Stimulated activated CD4-positive, alpha-beta T cell treated with anti-CD3 and anti-CD28 coated beads, Interleukin-12 subunit alpha, Interleukin-12 subunit beta, amount 100 ng/mL, for 48 hours (primary cell): ENCODE measurements at regions not wholly inside any gene's neighbourhood (a gene's known extent, or its start where the extent isn't known, plus 50 kb on each side); places are given as distances from the start of the nearest gene placed in this dataset.

Source experiments
- DNase-seq, 3 donors: peaks; one replicate each; pipeline ENCODE4 v3.0.0-alpha.2; 2020; ENCODE audit warnings: low read depth in 2 of 3, low spot score in 1 of 3

DNA sequence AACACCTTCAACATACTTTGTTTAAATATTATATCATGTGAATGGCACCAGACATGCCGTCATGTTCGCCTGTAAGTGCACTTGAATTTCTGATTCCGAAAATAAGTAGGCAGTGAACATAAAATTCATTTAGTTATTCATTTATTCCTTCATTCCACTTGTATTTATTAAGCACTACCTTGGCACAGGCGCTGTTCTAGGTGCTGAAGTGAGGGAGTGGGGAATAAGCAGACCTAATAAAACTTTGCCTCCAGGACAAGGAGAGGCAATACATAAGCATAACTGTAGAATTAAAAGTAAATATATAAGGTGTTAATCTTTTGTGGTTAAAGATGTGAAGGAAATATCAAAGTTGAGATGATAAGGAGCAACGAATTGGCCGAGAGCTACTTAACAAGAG lies 297.4 kb downstream of the TENT4A start:
- DNase-seq: no peak

DNA sequence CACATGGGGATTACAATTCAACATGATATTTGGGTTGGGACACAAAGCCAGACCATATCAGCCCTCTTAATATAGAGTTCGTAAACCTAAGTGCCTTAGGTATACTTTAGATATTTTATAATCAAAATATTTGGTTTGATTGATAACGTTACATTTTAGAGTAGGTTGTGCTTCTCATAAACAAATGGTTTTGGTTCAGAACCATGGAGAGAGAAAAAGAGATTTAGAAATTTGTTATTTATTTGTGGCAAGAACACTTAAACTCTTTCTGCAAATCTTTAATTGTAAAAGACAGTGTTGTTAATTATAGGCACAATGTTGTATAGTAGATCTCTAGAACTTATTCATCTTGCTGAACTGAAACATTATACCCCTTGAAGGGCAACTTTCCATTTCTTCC lies 298.8 kb downstream of the TENT4A start:
- no peak for DNase-seq

DNA sequence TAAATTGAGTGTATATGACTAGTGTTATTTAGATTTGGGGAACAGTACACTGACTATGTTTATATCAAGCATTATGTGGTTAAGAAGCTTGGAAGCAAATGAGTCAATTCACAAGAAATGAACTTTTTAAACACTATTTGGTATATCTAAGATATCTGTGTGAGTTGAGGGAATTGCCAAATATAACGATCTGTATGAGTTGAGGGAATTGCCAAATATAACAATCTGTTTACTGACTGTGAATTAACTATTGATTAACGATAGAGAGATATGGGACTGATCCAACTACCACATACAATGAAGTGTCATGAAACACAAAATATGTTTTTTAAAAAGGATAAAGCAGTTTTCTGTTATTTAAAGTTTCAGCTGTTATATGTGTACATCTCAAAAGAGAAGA lies 301.4 kb downstream of the TENT4A start:
- no peak for DNase-seq

DNA sequence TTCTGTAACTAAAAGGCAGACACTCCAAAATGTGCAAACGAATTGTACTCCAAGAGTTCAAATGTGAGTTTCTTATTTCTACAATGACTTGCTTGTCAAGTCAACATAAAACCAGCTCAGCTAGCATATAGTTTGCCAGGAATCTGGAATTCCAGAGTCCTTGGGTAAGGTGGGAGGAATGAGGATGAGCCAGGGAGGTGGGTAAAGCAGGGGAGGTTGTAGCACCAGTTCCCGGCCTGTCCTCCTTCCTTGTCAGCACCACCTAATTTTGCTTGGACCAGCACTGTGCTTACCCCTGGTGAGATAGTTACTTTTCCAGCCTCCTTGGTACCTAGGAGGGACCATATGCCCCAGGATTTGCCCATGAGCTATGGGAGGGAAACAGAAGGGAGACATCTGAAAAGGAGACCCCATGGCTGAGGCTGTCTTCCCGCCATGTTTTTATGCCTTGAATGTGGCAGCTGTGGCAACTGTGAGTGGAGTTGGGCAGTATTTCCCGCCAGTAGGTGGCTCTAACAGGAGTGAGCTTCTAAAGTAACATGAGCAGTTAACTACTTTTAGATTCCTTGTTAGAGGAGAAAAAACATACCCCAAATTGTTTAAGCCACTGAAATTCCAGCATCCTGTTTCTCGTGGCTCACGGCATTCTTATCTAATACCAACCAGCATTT lies 302.5 kb downstream of the TENT4A start:
- DNase-seq: no peak

DNA sequence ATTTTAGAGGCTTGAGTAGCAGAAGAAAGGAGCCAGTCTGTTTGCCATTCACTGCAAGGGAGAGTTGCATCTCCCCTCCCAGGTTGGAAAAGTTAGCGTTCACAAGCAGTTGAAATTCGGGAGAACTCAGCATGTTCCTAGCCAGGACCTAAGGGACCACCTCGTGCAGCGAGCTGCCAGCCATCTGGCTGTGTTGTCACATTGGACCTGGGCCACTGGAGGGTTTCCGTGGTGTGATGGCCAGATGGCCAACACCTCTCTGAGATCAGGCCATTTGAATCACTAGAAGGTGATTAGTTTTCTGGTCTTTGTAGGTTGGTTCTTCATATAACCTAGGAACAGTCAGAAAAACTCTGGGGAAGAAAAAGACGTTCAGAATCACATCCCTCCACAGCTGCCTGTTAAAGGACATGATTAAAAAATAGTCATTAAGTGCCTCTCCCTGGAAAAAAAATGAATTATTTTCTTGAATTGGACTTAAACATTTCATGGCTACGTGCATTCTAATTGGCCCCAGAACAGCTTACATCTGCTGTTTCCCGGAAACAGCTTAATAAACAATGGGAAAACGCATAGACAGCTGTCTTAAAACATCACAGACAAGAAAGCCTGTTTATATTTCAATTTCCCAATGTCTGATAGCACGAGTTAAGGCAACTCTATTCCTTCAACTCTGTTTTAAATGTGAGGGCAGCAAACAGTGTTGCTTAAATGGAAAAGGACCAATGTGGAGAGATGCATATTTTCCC lies 303.9 kb downstream of the TENT4A start:
- DNase-seq: no peak

DNA sequence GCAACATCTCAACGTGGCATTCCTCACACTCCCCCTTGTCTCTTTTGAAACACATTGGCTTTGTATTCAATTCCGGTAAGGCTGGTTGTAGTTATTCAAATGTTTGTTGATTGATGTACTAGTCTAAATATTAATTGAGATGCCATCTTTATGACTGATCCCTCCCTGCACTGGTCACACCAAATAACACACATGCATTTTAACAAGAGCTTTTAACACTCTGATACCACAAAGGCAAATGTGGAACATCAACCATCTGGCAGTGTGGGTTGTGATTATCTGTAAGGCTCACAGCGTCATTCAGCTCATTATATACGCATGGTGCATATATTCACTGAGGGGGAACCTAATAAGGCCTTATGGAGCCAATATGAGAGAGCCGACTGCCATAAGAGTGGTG lies 305.0 kb downstream of the TENT4A start:
- no peak for DNase-seq

DNA sequence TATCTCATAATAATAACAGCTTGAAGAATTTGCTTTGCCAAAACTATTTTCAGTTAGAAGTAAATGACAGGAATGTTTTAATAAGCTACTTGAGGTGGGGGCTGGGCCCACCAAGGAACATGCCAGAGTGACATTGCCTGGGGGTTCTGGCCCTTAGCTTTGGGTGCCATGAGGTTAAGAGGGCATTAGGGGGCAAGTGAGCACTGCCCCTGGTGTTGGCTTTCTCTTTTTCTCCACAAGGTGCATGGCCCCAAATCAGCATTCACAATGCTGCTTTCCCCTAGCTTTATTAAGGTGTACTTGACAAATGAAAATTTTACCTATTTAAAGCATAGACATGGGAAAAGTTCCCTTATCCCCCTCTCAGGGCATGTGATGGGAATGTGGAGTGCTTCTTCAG lies 305.4 kb downstream of the TENT4A start:
- no peak for DNase-seq

DNA sequence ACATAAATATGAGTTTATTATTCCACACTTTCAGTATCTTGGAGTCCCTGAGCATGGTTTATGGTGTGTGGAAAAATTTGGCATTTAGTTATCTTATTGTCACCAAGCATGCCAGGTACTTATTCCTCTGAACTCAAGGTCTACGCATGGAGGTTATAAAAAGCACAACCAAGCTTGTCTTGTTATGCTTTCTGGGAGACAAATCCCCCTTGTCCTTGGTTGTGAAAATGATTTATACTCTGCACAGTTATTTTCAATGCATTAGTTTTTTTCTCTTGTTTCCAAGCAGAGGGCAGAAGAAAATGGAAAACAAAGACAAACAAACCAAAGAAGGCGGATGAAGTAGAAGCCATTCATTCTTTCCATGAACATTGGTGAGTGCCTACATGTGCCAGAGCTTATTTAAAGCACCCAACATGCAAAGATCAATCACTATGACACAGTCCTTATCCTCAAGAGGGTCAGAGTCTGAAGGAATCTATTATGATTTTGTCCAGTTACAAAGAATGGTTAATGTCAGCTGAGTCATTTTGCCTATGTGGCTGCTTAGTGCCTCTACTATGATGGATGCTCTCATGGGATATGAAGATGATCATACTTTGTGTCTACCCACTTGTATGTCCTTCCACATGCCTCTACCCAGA lies 323.1 kb downstream of the TENT4A start:
- DNase-seq: no peak

DNA sequence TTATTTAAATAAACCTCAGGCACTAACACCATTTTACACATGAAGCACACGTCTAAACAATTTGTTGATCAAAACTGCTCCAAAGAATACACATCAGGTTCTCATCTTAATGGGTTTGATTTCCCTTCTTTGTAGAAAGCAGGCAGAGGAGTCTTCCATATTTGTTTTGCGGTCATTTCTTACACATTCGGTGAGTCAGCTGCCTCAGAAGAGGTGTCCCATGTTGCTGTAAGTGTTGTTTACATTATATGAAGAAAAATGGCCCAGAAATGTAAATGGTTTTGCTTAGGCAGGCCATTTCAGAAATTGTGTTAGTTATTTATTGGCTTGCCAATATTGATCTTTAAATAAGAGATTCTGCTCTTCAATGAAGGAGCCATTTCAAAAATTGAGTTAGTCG lies 325.8 kb downstream of the TENT4A start:
- DNase-seq: no peak

DNA sequence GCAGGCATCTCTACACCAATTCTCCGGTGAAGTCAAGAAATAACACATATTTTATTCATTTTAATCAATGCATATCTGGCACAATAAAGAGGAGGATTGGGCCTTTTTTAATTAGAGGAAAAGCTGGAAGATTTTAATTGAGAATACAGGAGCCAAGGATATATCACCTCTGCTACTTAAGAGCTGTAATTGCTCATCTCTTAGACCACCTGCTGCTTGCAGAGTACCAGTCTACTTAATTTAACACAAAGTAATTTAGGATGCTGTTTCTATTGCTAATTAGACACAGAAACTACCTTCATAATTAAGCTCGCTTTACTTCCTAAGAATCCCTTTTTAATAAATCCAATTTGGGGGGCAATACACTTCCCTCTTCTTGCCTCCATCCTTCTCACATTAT lies 326.9 kb downstream of the TENT4A start:
- DNase-seq: no peak

DNA sequence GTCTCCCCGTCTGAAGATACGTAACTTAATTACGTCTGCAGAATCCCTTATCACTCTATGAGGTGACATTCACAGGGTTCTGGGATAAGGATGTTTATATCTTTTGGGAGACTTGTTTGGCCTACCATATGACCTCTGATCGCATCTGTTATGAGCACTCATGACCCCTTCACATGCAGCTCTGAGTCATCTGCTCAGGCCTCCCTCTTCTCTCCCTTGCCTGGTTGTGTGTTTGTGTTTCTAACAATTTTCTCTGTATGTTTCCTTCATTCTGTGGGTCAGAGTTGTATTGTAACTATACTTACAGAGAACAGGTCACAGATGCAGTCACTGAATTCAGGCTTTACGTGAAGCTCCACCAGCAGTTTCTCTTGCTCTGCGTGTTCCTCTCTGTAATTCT lies 330.6 kb downstream of the TENT4A start:
- DNase-seq: no peak

DNA sequence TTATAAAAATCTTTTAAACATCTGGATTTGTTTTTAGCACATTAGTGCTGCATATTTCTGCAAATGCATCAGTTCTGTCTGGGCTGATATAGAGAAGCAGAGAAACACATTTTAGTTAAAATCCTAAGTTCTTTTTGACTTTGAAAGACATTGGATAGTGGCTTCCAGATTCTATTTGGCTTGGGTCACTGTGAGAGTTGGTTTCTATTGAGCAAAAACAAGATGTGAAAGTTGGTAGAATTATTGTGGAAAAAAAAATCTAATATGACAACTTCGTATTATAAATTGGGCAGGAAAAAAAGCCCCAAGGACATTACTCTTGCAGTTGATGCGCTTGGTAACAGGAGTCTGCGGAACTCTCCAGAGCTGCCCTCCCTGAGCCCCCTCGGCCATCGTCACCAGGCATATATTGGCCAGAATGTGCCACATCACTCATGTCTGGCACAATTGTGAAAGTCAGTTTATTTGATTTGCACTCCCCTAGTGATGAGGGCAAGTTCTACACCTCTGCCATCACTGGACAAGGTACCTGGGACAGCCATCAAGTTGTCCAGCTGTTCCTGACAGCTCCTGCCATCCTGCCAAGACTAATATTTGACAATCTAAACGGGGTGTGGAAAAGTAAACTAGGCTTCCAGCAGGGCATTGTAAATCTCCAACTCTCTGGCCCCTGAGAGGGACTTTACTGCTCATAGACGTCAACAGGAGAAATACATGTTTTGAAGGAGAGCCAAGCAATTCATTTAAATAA lies 334.5 kb downstream of the TENT4A start:
- DNase-seq: no peak

DNA sequence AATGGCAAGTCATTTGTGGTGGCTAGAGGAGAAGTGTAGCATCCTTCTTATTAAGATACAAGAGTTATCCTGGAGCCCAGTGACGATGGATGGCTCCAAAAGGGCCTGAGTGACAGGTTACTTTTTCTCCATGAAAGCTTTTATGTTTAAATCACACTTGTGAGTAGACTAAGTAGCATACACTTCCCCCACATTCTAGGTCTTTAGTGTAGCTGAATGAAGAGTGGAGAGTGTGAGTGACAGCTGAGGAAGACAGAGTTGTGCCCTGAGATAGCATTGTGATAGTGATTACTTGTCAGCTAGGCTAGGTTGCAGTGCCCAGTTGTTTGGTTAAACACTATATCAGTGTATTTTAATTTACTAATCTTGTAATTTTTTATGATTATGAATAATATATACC lies 337.8 kb downstream of the TENT4A start:
- no peak for DNase-seq

DNA sequence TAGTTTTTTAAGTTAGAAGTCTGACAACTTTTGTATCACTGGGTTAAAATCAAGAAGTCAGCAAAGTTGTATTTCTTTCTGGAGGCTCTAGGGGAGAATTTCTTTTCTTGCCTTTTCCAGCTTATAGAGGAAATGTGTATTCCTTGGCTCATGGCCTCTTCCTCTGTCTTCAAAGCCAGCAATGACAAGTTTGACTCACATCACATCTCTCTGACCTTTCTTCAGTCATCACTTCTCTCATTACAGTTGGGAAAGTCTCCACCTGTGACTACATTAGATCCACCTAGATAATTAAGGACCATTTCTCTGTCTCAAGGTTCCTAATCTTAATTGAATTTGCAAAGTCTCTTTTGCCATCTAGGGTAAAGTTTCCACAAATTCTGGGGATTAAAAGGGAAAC lies 339.9 kb downstream of the TENT4A start:
- no peak for DNase-seq

DNA sequence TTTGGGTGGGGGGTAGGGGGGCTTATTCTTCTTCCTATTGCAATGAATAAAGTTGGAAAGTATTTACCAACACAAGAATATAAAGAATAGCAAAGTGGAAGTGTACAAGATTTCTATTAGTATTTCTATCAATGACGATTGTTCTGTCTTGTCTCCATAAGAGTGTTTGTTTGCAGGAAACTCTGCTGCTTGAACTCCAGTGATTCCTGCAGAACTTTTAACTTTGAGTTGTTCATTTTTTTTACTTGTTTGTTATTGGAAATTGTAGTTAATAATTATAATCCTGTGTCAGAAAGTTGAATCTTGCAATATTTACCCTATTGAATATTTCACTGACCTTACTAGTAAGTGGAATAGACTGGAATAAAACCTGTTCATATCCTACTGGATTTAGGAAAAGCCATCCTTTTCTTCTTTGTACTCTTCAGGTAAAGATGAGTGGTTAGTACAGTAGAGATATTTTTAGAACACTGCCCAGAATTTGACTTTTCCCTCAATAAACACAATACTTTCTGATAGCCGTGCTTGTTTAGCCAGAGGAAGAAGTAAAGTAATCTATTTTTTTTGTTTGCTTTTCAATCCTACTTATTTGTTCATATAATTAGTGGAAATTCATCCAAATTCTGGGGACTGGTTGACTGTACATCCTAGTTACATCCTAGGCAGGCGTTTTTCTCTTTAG lies 340.4 kb downstream of the TENT4A start:
- DNase-seq: no peak

DNA sequence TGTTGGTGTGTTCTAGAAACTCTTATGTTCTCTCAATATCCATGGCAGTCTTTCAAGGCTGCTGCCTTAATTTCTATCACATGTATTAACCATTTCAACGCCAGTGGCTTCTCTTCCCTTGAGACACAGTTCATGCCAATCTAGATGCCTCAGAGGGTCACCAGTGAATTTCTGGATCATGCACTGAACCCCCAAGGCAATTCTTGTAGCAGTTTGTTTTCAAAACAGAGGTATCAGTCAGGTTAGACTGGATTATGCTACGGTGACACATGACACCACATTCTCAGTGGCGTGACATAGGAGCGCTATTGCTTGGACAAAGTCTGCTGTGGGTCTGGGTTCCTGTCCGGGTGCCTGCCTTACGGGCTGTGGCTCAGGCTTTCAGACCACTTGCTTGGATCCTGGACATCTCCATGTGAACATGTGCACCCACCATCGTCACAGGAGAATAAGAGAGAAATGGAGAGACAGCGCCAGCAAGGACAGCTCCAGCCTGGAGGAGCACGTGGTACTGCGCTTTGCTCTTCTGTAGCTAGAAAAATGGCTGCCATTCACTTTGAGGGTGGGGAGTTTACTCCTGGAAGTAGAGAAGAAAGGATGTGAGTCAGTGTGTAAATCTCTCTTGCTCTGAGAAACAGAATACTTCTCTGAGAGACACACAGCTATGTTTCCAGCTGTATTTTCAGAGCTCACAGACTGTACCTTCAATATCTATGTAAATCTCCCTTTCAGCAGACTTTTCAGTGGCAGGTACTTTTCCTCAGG lies 329.3 kb upstream of the ADCY2 start:
- no peak for DNase-seq

DNA sequence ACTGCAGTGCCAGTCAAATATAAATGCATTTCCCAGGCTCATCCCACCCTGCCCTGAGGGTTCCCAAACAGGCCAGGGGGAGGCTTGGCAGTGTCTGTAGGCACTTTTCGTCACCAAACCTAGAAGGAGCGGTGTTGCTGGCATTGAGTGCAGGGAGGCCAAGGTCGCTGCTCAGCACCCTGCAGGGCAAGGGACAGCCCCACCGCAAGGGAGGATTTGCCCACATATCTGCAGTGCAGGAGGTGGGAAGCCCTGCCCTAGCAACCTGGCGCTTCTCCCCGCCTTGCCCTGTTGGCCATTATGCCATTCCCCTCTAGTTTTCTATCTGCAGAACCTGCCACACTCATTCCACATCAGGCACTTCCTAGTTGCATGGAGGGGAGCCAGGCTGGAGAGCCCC lies 327.8 kb upstream of the ADCY2 start:
- DNase-seq: no peak

DNA sequence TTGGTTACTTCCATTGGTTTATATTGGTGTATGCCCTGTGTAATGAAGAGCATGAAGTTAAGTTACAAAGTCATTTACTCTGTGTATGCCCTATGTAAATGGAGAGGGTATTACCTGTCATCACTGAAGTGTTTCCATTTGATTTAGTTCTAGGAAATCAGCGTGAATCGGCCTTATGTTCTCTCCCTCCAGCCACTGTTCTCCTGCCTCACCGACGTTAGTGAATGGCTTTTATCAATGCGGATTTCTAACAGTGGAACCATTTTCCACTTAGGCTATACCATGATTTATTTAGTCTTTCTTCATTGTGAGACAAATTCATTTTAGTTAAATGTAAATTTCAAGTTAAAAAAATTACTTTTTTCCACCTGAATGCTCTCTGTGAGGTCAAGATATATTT lies 327.0 kb upstream of the ADCY2 start:
- no peak for DNase-seq

DNA sequence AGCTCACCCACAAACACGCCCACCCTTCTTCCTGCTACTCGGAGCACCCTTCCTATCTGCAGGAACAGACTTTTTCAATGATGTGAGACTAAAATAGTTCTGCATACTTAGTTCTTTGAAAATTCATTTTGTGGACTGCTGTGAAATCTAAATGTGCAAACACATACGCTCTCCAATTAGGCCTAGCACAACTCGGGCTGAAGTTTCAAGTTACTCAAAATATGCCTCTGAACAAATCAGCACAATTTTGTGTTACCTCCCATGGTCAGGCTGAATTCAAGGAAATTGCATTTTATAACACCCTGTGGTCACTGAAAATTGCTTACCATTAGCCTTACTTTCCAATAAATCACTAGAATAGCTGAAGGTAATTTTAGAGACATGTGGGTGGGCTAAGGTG lies 323.8 kb upstream of the ADCY2 start:
- no peak for DNase-seq

DNA sequence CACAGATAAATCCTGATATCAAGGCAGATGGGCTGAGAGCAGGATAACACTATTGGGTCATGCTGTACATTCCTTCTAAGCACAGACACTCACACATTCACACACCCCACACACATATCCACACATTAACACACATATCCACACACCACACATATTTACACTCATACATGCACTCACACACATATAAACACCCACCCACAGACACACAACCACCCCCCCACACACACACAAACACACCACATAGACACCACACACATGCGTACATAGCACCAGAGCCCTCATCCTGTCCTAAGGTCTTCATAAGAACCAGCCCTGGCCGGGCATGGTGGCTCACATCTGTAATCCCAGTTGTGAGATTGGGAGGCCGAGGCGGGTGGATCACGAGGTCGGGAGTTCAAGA lies 322.3 kb upstream of the ADCY2 start:
- DNase-seq: no peak

DNA sequence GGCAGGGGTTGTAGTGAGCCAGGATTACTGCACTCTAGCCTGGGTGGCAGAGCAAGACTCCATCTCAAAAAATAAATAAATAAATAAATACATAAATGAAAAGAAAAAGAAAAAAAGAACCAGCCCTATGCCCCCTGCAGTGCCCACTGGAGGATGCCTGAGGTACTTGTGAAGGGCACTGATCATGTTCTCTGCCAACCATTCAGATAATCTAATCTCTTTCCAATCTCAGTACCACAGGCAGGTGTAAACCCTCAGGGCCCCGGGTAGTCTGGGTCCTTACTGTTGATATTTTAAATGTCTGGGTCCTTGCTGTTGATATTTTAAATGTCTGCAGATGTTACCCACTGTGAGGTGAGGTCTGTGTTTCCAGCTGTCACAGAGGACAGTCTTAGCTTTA lies 321.8 kb upstream of the ADCY2 start:
- no peak for DNase-seq
